ENCODE measurements at regions not wholly inside any gene's neighbourhood (a gene's known extent, or its start where the extent isn't known, plus 50 kb on each side); places are given as distances from the start of the nearest gene placed in this dataset.

DNA sequence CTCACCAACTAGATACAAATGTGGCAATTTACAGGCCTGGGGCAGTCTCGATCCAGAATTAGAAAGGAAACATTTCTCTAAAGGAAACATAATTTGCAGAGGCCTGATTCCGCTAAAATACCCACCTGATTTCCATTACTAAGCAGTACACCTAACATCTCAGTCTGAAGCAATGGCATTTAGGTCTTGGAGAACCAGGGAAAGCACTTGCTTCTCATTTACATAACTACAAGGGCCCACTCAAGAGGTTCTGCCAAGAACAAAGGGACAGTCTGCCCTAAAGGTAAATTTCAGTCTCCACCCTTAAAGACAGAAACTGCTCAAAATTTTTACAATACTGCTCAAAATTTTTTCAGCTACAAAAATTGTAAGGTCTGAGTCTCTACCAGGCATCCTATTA, 123.7 kb upstream of the GJB5 start:
- no peak for TF ChIP-seq BHLHE40 (IDR thresholded peaks at IDR 0.05; ENCODE audit: borderline replicate concordance)
- no peak for TF ChIP-seq FOXM1 (IDR thresholded peaks at IDR 0.05; ENCODE audit: borderline replicate concordance)
